ENCODE measurements at regions not wholly inside any gene's neighbourhood (a gene's known extent, or its start where the extent isn't known, plus 50 kb on each side); places are given as distances from the start of the nearest gene placed in this dataset.

DNA sequence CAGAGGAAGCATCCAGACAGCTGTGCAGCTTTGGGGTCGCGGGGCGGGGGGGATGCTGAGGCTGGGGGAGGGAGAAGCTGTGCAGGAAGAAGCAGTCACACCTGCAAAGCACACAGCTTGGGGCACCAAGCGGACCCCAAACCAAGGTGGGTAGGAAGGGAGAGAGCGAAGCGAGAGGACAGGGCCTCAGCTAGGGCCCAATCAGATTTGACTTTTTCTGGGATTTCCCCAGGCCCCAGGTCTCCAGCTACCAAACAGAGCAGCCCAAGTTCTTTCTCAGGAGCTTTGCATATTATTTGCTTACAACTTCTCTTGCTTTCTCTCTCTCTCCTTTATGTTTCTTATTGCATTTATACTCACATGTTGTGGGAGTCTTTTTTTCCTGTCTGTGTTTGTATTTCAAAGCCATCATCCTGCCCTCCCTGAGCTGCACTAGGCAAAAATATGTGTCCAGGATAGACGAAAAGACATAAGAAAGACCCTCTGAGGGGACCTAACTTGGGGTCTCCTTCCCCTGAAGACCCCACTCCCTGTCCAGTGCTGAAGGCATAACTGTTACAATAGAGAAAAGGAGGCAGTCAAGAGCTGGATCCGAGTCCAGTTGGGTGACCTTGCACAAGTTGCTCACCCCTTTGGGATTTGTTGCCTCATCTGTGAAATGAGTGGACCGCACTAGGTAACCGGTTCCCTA is 50.6 kb upstream of the SMNDC1 start:
- DNase-seq, result peak; percentile 51 to 66

- DNase-seq, result peak in 1 of 2 experiments; percentile 34
Observed at GRCh38 chr10:110355922-110356627, 51.4 kb upstream of the SMNDC1 start.

- peak in 1 of 2 experiments; percentile 3 for DNase-seq
Observed at GRCh38 chr10:110356628-110357245, 52.0 kb upstream of the SMNDC1 start.

GRCh38 chr10:110357252-110357780 is 52.6 kb upstream of the SMNDC1 start:
- no peak for DNase-seq

GRCh38 chr10:110357871-110358270 is 53.2 kb upstream of the SMNDC1 start:
- DNase-seq, result no peak

DNA sequence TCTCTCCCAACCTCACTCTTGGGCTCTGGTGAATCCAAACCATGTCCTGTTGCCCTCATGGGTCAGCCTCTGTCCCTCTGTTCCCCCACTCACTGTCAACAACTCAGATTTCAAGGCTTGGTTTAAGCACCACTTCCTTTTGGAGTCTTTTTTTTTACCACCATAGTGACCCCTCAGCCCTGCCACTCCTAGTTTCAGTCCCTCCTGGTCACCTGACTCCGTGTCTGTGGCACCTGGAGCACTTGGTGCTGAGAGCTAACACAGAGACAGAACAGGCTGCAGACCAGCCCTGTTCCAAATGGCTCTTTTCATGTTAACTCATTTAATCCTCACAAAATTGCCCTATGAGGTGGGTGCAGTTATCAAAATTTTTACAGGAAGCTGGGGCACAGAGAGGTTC is 53.6 kb upstream of the SMNDC1 start:
- DNase-seq, result no peak

DNA sequence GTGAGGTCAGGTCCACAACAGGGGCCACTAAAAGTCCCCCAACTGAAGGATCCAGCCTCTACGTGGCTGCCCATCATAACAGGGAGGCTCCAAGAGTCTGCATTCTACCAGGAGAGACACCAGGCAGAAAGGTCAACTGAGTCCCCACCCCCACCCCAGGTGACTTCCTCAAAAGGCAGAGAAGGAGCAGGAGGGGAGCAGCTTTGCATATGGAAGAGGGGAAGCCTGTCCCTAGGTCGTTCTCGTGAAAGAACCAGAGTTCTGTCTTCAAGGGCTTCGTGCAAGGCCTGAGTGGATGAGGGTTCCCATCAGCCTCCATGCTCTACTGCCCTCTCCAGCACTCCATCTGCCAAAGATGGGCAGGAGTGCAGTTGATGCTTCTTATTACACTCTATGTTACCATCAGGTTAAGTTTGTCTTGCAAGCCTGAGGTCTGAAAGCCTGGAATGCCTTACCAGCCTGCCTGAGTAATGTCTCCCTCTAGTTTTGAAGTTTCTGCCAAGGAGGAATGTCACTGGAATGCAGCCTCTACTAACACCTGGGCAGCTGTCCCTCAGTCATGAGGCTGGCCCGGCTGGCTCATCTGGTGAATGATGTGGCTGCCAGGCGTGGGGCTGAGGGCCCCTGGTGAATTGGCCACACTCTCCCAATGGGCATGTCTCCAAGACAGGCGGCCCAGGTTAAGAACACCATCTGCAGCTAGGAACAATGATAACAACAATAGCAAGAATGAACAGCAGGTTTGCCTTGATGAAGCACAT is 54.3 kb upstream of the SMNDC1 start:
- DNase-seq, result no peak

DNA sequence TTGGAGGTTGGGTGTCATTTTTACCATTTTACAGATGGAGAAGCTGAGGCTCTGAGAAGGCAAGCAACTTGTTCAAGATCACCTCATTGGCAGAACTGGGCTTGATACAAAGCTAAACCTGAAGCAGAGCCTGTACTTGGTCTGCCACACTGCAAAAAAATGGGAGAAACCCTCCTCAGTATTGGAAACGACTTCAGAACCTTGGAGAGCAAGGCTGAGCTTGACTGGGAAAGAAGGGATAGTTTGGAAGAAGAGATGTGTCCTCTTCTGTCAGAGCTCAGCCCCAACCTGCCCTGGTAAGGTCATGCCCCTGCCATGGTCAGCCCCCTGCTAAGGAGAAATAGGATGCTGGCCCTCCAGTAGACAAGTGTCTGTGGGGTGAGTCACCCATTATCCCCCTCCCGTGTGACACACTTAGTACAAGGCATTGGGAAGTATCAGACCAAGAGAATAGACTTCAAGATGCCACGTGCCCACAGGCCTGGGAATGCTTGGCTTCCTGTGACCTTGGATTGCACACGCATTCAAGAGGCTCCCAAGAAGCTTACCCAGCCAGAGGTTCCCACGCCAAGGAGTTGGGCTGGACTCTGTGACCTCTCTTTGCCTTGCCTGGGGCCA is 56.2 kb upstream of the SMNDC1 start:
- no peak for DNase-seq

DNA sequence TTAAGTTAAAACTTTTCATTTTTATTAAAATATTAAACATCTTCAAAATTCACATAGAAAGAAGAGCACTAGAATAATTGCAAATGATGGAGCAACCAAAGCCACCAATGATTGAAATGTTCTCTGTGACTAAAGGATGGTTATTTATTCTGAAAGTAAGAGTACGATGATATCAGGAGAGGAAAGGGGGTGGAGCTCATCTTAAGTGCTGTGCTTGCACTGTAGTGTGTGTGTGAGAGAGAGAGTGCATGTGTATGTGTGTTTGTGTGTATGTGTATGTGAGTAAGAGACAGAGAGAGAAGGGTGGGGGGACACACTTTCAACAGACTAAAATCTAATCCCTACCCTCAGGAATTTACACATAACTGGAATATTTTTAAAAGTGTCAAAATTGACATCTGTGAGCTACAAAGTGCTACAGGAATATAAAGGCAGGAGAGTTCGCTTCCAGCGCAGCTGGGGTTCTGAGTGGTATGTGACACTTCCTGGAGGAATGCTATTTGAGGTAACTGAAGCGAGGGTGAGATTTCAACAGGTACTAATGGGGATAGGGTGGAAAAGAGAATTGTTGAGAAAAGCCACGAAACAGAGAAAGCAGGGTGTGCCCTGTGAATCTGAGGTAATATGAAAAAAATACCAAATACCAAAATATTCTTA is 57.2 kb upstream of the SMNDC1 start:
- no peak for DNase-seq

DNA sequence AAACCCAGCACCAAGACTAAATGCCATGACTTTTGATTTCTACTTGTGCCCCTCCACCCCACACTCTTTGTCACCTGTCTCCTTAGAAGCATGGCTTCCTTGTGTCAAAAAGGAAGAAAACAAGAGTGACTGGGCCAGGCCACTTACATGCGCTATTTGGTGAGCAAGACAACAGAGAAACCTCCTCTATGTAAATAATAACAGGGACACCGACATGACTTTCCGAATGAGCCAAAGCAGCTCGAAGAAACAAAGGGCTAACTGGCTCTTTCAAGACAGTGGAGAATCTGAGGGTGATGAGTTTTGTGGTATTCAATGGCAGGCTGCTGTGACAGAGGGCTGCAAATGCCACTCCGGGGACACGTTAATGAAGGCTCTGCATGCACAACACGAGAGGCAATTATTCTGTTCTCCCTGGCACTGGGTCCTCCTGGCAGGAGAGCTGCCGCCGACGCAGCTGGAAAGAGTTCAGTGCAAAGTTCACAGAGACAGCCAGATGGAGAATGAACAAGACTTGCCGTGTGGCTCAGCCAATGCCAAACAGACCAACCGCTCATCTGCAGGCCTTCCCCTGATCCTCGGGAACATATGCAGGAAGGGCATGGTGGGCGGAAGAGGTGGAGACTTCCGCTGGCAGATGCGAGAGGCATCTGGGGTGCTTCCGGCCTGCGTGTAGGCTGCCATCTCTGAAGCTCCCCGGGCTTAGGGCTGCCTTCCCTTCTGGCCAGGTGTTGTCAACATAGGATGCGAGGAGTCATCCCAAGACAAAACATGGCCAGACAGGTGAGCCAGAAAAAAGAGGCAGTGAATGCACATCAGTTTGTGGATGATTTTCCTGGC is 59.1 kb upstream of the SMNDC1 start:
- peak in 1 of 2 experiments; percentile 21 for DNase-seq

- DNase-seq, result no peak
Observed at GRCh38 chr10:110364531-110364937, 59.8 kb upstream of the SMNDC1 start.

DNA sequence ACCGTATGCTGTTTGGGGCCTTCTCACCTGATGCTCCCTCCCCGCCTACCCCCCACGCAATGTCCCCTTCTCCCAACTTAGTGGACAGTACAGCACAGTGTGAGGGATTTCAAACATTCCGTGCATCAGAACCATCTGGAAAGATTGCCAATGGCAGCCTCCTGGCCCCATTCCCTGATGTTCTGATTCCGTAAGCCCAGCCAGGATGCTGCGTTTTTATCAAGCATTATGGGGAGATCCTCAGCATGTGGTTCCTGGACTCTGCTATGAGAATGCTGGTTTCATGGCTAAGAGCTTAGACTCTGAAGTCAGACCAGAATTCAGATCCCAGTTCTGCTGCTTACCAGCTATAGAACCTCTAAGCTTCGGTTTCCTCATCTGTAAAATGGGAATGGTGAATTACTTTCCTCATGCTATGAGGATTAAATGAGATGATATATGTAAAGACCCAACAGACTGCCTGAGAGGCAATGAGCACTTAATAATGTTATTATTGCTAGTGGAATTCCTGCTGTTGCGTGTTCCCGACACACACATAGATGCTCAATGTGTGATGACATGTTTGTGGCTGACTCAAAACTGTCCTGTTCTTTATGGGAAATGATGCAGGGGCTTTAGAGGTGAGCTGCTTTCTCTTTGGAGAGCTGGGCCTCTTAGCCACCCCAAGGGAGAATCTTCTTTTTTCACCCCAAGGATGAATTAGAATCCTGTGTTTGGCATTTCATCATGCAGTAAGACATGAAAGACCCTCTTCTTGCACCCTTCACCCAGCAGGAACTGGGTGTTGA is 60.8 kb upstream of the SMNDC1 start:
- DNase-seq, result no peak

- DNase-seq, result no peak
Observed at GRCh38 chr10:110366635-110367034, 61.9 kb upstream of the SMNDC1 start.

GRCh38 chr10:110368002-110368401 is 63.3 kb upstream of the SMNDC1 start:
- no peak for DNase-seq

DNA sequence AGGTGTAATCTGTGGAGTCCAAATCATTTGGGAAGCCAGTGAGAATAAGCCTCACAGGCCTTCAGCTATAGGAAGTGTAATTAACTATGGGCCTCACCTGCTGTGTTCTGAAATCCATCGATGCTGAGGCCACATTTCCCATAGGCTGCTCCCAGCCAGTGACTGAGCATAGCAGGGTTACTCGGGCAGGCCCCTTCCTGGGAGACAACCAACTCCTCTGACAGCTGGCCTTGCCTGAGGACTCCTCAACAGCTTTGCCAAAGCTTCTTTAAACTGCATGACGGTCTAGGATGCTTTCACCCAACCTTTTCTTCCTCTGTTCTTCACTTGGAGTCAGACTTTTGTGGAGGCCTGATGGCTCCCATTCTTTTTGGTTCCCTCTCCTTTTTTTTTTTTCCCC is 63.8 kb upstream of the SMNDC1 start:
- no peak for DNase-seq

DNA sequence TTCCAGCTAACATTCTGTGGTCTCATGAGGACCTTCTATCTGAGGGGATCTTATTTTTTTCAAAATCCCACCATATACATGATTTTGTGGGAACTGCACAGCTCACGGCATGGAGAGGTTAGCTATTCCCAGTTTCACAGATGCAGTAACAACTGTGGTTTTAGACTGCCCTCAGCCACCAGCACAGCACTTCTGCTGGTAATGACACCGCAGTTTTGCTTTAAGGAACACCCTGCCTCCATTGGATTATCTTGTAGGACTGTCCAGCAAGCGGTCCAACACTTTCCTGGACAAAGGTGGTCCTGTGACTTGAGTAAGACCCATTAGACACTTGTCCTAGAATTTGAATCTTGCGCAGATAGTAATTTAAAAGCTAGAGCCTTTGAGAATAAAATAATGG is 65.3 kb upstream of the SMNDC1 start:
- DNase-seq, result no peak

- no peak for DNase-seq
Observed at GRCh38 chr10:110372656-110373055, 67.9 kb upstream of the SMNDC1 start.

GRCh38 chr10:110373059-110373458 is 68.3 kb upstream of the SMNDC1 start:
- DNase-seq, result no peak

- no peak for DNase-seq
Observed at GRCh38 chr10:110373857-110374654, 69.3 kb upstream of the SMNDC1 start.

Measured in NCI-H526 (cell line).